NCI-H2081 (cell line): ENCODE measurements at regions not wholly inside any gene's neighbourhood (a gene's known extent, or its start where the extent isn't known, plus 50 kb on each side); places are given as distances from the start of the nearest gene placed in this dataset.

Experiments used
- DNase-seq, 2 experiments: peaks; one replicate each; lab custom pipeline; 2025; lab: John Stamatoyannopoulos, UW

GRCh38 chr7:45235905-45236304, 78.3 kb downstream of the RAMP3 start:
- no peak for DNase-seq

GRCh38 chr7:45236666-45237065, 79.1 kb downstream of the RAMP3 start:
- DNase-seq, result no peak

GRCh38 chr7:45237788-45238461, 80.3 kb downstream of the RAMP3 start:
- no peak for DNase-seq

- DNase-seq, result no peak
Measured at GRCh38 chr7:45238806-45239205, 81.2 kb downstream of the RAMP3 start.

GRCh38 chr7:45239486-45239885, 81.9 kb downstream of the RAMP3 start:
- DNase-seq, result no peak

GRCh38 chr7:45240273-45240771, 82.7 kb downstream of the RAMP3 start:
- no peak for DNase-seq

- no peak for DNase-seq
Measured at GRCh38 chr7:45240926-45241325, 83.3 kb downstream of the RAMP3 start.

- no peak for DNase-seq
Measured at GRCh38 chr7:45241339-45242109, 83.9 kb downstream of the RAMP3 start.

- DNase-seq, result no peak
Measured at GRCh38 chr7:45242261-45242660, 84.7 kb downstream of the RAMP3 start.

GRCh38 chr7:45242698-45243097, 85.1 kb downstream of the RAMP3 start:
- no peak for DNase-seq

GRCh38 chr7:45244981-45245380, 87.4 kb downstream of the RAMP3 start:
- no peak for DNase-seq

- DNase-seq, result no peak
Measured at GRCh38 chr7:45246339-45246738, 88.7 kb downstream of the RAMP3 start.

GRCh38 chr7:45252248-45252647, 94.7 kb downstream of the RAMP3 start:
- no peak for DNase-seq

- no peak for DNase-seq
Measured at GRCh38 chr7:45252857-45253256, 95.3 kb downstream of the RAMP3 start.

GRCh38 chr7:45253368-45253767, 95.8 kb downstream of the RAMP3 start:
- no peak for DNase-seq

GRCh38 chr7:45255187-45255586, 97.6 kb downstream of the RAMP3 start:
- no peak for DNase-seq

- DNase-seq, result no peak
Measured at GRCh38 chr7:45256309-45256708, 98.7 kb downstream of the RAMP3 start.

GRCh38 chr7:45256775-45257174, 99.2 kb downstream of the RAMP3 start:
- DNase-seq, result no peak

GRCh38 chr7:45257284-45257683, 99.7 kb downstream of the RAMP3 start:
- DNase-seq, result no peak

GRCh38 chr7:45258533-45259226, 101.1 kb downstream of the RAMP3 start:
- no peak for DNase-seq

- no peak for DNase-seq
Measured at GRCh38 chr7:45259227-45259596, 101.6 kb downstream of the RAMP3 start.

- peak; percentile 34 to 36 for DNase-seq
Measured at GRCh38 chr7:45259966-45260646, 102.5 kb downstream of the RAMP3 start.
